Umbilical cord (tissue), 1 donor: ENCODE measurements at regions not wholly inside any gene's neighbourhood (a gene's known extent, or its start where the extent isn't known, plus 50 kb on each side); places are given as distances from the start of the nearest gene placed in this dataset.

Experiments used
- DNase-seq: peaks from one replicate; pipeline ENCODE4 v3.0.0-alpha.2; 2015; ENCODE audit warnings: low spot score

- DNase-seq: no peak
These were observed 148.0 kb upstream of the FOXF1 start for GRCh38 chr16:86362155-86362849.

DNA sequence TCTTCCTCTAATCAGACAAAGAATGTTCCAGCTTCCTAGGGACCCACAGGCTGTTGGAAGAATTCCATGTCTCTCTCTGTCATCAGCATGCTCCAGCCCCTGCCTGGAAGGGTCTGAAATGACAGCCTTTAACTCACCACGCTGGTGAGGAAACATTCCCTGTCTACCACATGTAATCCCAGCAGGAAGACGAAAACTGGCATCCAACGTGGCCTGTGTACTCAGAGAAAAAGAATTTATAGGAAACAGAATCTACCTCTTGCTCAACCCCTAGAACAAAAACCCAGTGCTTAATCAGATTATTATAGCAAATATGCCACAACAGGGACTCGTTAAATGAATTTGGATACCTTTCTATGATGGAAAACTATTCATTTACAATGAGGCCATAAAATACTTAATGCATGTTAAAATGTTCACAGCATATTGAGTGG is 147.3 kb upstream of the FOXF1 start:
- DNase-seq: peak; percentile 60

DNA sequence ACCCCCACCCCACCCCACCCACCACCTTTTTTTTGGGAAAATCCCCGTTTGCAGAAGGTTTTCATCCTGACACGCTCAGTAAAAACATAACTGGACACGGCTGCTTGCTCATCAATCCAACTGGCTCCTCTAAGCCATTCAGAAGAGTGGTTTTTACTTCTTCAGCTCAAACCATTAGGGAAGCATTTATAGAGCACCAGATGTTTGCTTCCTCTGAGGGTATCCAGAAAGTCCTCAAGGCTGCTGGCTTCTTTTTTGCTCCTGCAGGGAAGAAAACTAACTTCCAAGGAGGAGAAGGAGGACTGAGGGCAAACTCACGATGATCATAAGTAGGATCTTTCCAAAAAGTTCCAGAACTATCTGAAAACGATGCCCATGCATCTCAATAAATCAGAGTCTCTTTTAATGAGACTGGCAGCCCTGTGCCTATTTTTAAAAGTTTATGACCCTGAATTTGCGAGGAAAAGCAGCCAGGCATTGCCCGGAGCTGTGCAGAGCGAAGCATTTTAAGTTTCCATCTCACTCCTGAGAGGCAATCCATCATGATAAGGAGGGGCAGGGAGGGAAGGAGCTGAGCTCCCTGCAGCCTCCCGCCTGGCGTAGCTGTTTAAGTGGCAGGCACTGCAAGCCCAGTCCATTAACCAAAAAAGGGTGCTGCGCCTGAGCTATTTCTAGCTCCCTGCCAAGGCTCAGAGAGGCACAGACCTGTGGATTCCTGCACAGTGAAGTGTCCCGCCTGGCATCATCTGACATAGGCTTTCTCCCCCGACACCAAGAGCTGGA is 146.3 kb upstream of the FOXF1 start:
- DNase-seq: peak; percentile 81

- DNase-seq: no peak
These were observed 145.5 kb upstream of the FOXF1 start for GRCh38 chr16:86364653-86365380.

DNA sequence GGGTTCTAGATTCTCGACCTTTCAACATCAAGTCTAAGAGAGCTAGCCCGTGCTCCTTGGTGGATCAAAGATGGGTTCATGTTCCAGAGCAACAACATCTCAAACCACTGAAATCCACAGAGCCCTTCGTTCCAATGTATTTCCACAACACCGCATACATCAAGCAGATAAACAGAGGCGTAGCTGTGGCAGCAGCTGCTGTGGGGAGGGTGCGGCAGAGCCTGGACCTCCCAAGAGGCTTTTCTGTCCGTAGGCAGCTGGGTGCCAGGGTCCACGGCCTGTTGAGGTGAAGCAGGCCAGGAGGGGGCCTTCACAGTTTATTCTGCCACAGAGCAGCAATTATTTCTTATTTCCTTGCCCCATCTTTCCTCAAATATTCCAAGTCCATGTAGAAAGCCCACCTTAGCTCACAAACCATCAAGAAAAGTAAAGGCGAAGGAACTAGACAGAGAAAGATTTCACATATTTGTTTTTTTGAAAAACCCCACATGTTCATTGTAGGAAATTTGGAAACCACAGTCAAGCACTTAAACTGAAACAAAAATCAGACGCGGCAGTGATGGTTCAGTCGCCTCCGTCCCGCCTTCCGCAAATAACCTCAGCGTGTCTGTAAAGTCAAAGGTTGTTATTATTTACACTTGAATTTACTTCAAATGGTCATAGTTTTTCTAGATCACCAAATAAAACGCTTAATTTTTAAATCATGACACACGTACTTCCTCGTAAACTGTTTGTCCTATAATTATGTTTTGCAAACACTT is 144.6 kb upstream of the FOXF1 start:
- DNase-seq: no peak

GRCh38 chr16:86366481-86366880 is 143.8 kb upstream of the FOXF1 start:
- no peak for DNase-seq

GRCh38 chr16:86367291-86368072 is 142.8 kb upstream of the FOXF1 start:
- no peak for DNase-seq

DNA sequence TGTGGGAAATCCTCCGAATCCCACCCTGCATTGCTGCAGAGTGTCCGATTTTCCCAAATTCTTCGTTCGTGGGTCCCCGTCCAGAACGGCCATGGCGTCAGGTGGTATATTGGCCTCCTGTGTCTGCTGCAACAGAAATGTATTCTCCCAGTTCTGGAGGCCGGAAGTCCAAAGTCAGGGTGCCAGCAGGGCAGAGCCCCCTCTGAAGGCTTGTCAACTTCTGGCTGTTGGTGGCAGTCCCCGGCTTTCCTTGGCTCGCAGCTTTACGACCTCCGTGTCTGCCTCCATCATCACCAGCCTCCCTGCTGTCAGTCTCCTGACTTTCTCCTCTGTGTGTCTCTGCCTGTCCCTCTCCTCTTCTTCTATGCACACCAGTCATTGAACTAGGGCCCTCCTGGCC is 142.1 kb upstream of the FOXF1 start:
- no peak for DNase-seq

DNA sequence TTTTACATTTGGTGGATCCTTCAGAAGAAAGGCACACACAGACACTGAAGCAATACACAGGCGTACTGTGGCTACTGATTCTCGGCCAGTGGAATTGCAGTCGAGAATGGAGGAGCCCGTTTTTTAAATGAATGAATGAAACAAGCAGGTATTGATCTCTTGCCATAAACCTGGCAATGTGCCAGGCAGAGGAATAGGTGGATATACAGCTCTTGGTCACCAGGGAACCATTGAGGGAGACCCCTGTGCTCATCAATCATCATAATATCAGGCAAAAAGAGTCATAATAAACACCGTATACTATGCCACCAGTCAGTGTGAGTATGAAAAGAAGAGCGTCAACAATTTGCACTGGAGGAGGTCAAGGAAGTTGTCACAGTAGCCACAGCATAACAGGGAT is 140.3 kb upstream of the FOXF1 start:
- DNase-seq: no peak

GRCh38 chr16:86371083-86371803 is 139.1 kb upstream of the FOXF1 start:
- no peak for DNase-seq

GRCh38 chr16:86372193-86372592 is 138.1 kb upstream of the FOXF1 start:
- no peak for DNase-seq

GRCh38 chr16:86373276-86373901 is 136.9 kb upstream of the FOXF1 start:
- no peak for DNase-seq

DNA sequence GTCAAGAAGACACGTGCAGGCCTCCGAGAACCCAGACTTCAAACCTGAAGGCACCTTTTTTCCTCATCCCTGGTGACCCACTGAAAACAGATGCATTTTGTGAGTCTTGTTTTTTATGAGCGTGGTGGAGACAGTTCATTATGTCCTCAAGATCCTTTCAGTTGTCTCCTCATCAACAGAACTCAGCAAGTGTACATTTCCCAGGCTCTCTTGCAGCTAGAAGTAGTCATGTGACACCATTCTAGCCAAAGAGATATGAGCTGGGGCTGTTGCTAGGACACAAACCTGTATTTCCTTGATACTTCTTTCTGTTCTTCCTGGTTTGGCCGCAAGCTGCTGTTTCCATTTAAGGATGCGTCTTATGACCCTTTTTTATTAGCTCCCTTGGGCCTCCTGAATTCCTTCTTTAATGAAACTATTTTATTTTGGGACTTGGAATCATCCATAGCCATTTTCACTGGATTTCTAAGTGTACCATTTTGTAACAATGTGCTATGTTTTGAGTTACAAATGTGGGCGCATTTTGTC is 135.7 kb upstream of the FOXF1 start:
- DNase-seq: no peak

DNA sequence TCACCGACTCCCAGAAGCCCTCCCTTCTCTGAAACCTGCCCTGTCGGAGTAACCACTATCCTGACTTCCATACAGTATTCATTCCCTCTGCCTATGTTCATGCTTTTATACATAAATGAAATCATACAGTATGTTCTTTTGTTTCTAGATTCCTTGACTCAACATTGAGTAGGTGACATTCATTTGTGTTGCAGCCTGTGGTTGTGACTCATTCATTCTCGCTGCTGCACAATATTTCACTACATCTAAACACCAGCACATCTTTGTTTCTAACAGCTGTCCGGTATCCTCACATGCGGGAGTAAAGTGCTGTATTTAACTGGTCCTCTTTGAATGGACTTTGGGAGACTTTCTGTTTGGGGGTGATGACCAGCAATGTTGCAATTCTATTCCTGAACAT is 135.0 kb upstream of the FOXF1 start:
- no peak for DNase-seq

DNA sequence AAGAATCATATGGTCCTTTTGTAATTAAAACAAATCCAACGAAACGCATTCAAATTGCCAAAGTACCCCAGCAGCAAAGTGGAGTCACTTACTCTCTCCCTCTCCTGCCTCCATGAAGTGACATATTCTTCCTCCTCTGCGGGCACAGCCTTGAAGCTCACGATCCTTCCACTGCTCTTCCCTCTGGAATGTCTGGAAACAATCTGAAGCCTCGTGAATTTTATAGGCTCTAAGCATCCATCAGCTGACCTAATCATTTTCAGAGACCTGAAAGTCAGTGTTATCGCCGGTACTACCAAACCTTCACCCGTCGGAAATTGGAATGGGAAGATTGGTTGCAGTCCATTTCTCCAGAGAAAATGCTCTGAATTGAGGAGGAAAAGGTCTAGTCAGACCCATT is 134.5 kb upstream of the FOXF1 start:
- no peak for DNase-seq

GRCh38 chr16:86376837-86377236 is 133.5 kb upstream of the FOXF1 start:
- no peak for DNase-seq

DNA sequence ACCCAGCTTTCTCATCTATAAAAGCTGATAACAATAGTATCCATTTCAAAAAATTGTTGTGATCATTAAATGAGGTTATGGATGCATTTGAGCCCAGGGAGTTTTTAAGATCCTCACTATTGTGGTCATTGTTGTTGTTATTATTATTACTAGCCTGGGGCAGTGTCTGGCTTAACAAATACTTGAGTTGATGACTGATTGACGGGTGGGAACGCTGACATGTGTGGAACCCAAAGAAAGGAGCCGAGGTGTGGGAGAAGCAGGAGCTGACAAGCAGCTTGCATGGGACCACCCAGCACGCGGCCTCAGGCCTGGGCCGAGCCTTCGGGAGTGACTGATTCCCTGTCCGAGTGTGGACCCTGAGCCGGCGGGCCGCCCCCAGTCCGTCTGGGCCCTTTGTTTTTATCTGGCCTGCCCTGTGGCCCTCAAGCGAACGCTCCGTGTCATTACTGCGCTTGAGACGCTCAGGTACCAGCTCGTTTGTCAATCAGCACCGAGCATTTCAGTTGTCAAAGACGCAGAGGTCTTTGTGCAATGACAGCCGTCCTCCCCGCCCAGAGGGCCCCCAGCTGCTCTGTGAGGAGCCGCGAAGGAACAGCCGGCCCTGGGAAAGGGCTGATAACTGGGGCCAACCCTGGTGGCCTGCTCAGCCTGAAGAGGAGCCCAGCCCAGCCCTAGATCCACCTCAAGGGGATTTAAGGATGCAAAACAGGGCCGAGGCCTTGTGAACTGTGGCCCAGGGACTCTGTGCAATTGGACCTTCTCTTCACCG is 132.9 kb upstream of the FOXF1 start:
- DNase-seq: no peak

- DNase-seq: no peak
These were observed 132.2 kb upstream of the FOXF1 start for GRCh38 chr16:86378128-86378527.
